Neutrophil (primary cell): ENCODE measurements at regions not wholly inside any gene's neighbourhood (a gene's known extent, or its start where the extent isn't known, plus 50 kb on each side); places are given as distances from the start of the nearest gene placed in this dataset.

Experiments
- H3K27ac ChIP-seq: fragments of 200-600 bp; sonication (generic); 2 replicates; pipeline ENCODE4 v1.5.1; 2016; ENCODE audit warnings: mild to moderate bottlenecking, moderate library complexity
- H3K27me3 ChIP-seq: fragments of 200-600 bp; sonication (generic); 2 replicates; pipeline ENCODE4 v1.6.0; 2016; ENCODE audit warnings: mild to moderate bottlenecking
- H3K36me3 ChIP-seq: fragments of 200-600 bp; sonication (generic); 2 replicates; pipeline ENCODE4 v1.5.1; 2017
- H3K4me1 ChIP-seq, 2 experiments: fragments of 200-600 bp in 1 of 2; sonication (generic) in 1 of 2; 1 replicate in 1 of 2; 2 replicates in 1 of 2; pipeline versions ENCODE4 v1.5.1 to v1.6.1; 2013 to 2016; ENCODE audit warnings: low read depth in 1 of 2, low read length in 1 of 2, mild to moderate bottlenecking in 1 of 2, moderate library complexity in 1 of 2; ENCODE audit not compliant: control insufficient read depth in 1 of 2, insufficient read depth in 1 of 2
- H3K4me3 ChIP-seq, 2 experiments: fragments of 200-600 bp in 1 of 2; sonication (generic) in 1 of 2; 1 replicate in 1 of 2; 2 replicates in 1 of 2; pipeline ENCODE4 v1.5.1; 2013 to 2016; ENCODE audit warnings: low read depth in 1 of 2, low read length in 1 of 2, mild to moderate bottlenecking in 1 of 2, moderate library complexity in 1 of 2
- H3K9me3 ChIP-seq: fragments of 200-600 bp; sonication (generic); 2 replicates; pipeline ENCODE4 v1.5.1; 2016
- CTCF ChIP-seq: fragments of 200-600 bp; sonication (generic); IDR thresholded peaks from 2 replicates; pipeline ENCODE4 v1.5.1; 2016; ENCODE audit warnings: antibody characterized with exemption

GRCh38 chr14:88937706-88938105 lies 113.3 kb downstream of the TTC8 start:
- no peak for TF ChIP-seq CTCF
- no peak overlapping the region for H3K4me3 ChIP-seq

DNA sequence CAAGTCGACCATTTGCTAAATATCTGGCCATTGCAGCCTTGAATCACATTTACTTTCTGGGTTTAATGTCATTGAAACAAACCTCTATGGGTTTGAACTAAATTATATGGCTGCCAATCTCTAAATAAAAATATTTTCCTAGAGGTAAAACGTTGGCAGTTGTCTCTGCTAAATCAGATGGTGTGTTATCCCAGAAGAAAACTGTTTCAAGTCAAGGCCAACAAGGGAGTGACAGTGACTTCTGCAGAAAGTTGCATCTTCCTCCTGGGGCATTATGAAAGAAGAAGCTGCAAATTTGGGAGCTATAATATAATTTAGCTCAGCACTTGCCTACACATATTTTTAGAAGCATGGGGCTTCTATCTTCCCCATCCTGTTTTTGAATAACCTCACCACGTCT lies 116.2 kb downstream of the TTC8 start:
- Histone ChIP-seq H3K27ac (no peak overlapping the region), H3K4me3 (no peak overlapping the region), H3K36me3 (no peaks in the 10 kb centered on the region), H3K4me1 (no peaks in the 10 kb centered on the region), H3K9me3 (no peaks in the 10 kb centered on the region), H3K27me3 (no peaks in the 10 kb centered on the region)
- no peak for TF ChIP-seq CTCF

More at GRCh38 chr14:88937706-88938105, 113.3 kb downstream of the TTC8 start:
- H3K36me3 ChIP-seq = no peaks in the 10 kb centered on the region
- H3K4me1 ChIP-seq = no peaks in the 10 kb centered on the region
- peaks cover 13% of the 10 kb centered on the region for H3K27me3 ChIP-seq
- H3K27ac ChIP-seq = no peak overlapping the region
- no peaks in the 10 kb centered on the region for H3K9me3 ChIP-seq

- Histone ChIP-seq H3K4me3 (no peak overlapping the region), H3K4me1 (no peaks in the 10 kb centered on the region), H3K27ac (no peak overlapping the region), H3K36me3 (no peaks in the 10 kb centered on the region), H3K27me3 (peaks cover under 1% of the 10 kb centered on the region), H3K9me3 (no peaks in the 10 kb centered on the region)
- TF ChIP-seq CTCF = no peak
Measured at GRCh38 chr14:88941414-88941813, 117.0 kb downstream of the TTC8 start.

GRCh38 chr14:88947646-88948598 lies 123.5 kb downstream of the TTC8 start:
- Histone ChIP-seq H3K27me3 (peaks cover 11% of the 10 kb centered on the region), H3K4me1 (no peaks in the 10 kb centered on the region), H3K4me3 (no peak overlapping the region), H3K36me3 (no peaks in the 10 kb centered on the region), H3K27ac (no peak overlapping the region), H3K9me3 (peaks cover 5% of the 10 kb centered on the region)
- no peak for TF ChIP-seq CTCF

DNA sequence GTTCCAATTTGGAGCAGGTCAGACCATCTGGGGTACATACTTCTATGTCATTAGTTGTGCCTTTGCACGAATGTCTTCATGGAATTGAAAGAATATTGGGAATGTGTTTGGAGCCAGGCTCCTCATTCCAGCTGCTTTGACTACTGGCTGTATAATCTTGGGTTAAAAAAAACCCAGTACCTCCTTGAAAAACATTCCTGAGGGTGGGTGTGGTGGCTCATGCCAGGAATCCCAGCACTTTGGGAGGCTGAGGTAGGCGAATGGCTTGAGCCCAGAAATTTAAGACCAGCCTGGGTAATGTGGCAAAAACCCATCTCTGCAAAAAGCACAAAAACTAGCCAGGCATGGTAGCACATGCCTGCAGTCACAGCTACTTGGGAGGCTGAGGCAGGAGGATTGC lies 125.6 kb downstream of the TTC8 start:
- TF ChIP-seq CTCF = no peak
- peaks cover 11% of the 10 kb centered on the region for H3K27me3 ChIP-seq

More for the DNA sequence above, 125.6 kb downstream of the TTC8 start:
- Histone ChIP-seq H3K4me1 (no peaks in the 10 kb centered on the region), H3K27ac (no peak overlapping the region), H3K9me3 (peaks cover 5% of the 10 kb centered on the region), H3K4me3 (no peak overlapping the region), H3K36me3 (no peaks in the 10 kb centered on the region)
